Chondrocyte (in vitro differentiated cells): ENCODE measurements at regions not wholly inside any gene's neighbourhood (a gene's known extent, or its start where the extent isn't known, plus 50 kb on each side); places are given as distances from the start of the nearest gene placed in this dataset.

ENCODE experiments used
- DNase-seq: peaks from one replicate; pipeline ENCODE4 v3.0.0; 2021; ENCODE audit warnings: mixed read lengths, low spot score
- H3K27ac Mint-ChIP-seq: one replicate; pipeline ENCODE4 v1.8.0; 2021; ENCODE audit warnings: mild to moderate bottlenecking, moderate library complexity, mixed read lengths; ENCODE audit not compliant: unreplicated experiment
- H3K27me3 Mint-ChIP-seq: 2 replicates; pipeline ENCODE4 v1.8.0; 2021; ENCODE audit warnings: low read depth, mixed read lengths
- H3K36me3 Mint-ChIP-seq: 2 replicates; pipeline ENCODE4 v1.8.0; 2021; ENCODE audit warnings: low read depth, mixed read lengths
- H3K4me1 Mint-ChIP-seq: 2 replicates; pipeline ENCODE4 v1.8.0; 2021; ENCODE audit warnings: low read depth, mild to moderate bottlenecking, mixed read lengths
- H3K4me3 Mint-ChIP-seq: one replicate; pipeline ENCODE4 v1.8.0; 2021; ENCODE audit warnings: mild to moderate bottlenecking, moderate library complexity, mixed read lengths; ENCODE audit not compliant: unreplicated experiment
- H3K9me3 Mint-ChIP-seq: 2 replicates; pipeline ENCODE4 v1.8.0; 2021; ENCODE audit warnings: low read depth, mixed read lengths
- TF ChIP-seq, protein P1 (sequence below): fragments of 200-600 bp; sonication (generic); IDR thresholded peaks from 2 replicates; pipeline ENCODE4 v1.5.0; 2021; ENCODE audit warnings: antibody characterized with exemption, mild to moderate bottlenecking, moderate library complexity

DNA sequence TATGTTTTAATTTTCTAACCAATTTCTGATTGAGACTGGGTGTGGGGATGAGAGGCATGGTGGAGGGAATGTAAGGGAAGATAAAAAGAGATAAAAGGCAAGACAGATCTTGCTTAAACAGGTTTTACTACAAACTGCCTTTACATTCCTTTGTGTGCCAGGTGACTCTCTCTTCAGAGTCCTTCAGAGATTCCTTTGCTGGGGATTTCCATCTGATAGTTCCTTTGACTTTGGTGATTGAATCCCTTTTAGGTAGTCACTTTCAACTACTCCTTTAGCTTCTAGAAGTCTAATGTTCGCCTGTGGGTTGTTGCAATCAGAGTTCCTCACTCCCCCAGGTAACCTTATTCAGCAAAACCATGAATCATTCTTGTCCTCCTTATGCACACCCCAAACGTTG, 283.3 kb upstream of the MANEA start:
- Mint-ChIP-seq H3K4me1 (no peaks in the 10 kb centered on the region), H3K27me3 (peaks cover 8% of the 10 kb centered on the region)

DNA sequence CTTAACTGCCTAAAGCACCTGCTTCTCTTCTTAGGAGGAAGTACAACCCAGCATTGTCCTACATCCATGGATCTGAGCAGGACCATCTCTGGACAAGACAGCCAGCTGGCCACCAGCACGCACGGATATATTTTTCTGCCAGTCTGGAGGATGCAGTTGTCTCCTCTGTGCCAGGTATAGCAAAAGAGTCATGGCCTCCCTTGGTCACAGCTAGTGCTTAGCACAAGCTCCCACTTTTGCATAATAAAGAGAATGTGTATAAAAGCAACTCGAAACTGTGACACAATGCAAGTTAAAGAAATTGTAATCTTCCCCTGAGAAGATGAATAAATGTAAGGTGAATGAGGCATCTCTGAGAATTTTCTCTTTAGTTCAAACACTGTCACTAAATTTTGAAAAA, 267.8 kb upstream of the MANEA start:
- Mint-ChIP-seq H3K27me3 (peaks cover 13% of the 10 kb centered on the region), H3K9me3 (no peaks in the 10 kb centered on the region), H3K27ac (no peak overlapping the region), H3K36me3 (no peaks in the 10 kb centered on the region), H3K4me1 (no peaks in the 10 kb centered on the region), H3K4me3 (no peak overlapping the region)
- no peak for DNase-seq
- TF ChIP-seq, protein P1, sequence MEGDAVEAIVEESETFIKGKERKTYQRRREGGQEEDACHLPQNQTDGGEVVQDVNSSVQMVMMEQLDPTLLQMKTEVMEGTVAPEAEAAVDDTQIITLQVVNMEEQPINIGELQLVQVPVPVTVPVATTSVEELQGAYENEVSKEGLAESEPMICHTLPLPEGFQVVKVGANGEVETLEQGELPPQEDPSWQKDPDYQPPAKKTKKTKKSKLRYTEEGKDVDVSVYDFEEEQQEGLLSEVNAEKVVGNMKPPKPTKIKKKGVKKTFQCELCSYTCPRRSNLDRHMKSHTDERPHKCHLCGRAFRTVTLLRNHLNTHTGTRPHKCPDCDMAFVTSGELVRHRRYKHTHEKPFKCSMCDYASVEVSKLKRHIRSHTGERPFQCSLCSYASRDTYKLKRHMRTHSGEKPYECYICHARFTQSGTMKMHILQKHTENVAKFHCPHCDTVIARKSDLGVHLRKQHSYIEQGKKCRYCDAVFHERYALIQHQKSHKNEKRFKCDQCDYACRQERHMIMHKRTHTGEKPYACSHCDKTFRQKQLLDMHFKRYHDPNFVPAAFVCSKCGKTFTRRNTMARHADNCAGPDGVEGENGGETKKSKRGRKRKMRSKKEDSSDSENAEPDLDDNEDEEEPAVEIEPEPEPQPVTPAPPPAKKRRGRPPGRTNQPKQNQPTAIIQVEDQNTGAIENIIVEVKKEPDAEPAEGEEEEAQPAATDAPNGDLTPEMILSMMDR: no peak

More for the DNA sequence above, 283.3 kb upstream of the MANEA start:
- no peaks in the 10 kb centered on the region for H3K36me3 Mint-ChIP-seq
- TF ChIP-seq, protein P1: no peak
- DNase-seq: no peak
- no peak overlapping the region for H3K4me3 Mint-ChIP-seq
- no peaks in the 10 kb centered on the region for H3K9me3 Mint-ChIP-seq
- H3K27ac Mint-ChIP-seq: no peak overlapping the region

DNA sequence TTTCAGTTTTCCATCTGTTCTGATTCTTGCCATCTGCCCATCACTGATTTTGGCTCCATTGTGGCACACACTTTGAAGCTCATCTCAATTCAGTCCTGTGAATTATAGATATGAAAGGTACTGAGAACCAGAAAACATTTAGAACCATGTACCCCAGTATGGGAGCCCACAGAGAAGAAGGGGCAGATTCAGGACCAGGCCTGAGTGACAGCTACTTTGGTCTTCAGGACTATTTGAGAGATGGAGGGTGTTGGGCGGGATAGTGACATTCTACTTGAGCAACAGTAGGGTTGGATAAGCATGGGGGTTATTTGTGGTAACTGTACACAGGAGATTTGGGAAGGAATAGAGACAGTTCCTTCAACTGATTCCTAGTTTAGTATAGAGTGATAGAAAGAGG, 259.2 kb upstream of the MANEA start:
- TF ChIP-seq, protein P1: no peak
- H3K36me3 Mint-ChIP-seq: no peaks in the 10 kb centered on the region
- H3K27ac Mint-ChIP-seq: no peak overlapping the region
- peaks cover 13% of the 10 kb centered on the region for H3K27me3 Mint-ChIP-seq
- no peaks in the 10 kb centered on the region for H3K9me3 Mint-ChIP-seq
- no peak overlapping the region for H3K4me3 Mint-ChIP-seq
- DNase-seq: no peak
- no peaks in the 10 kb centered on the region for H3K4me1 Mint-ChIP-seq

DNA sequence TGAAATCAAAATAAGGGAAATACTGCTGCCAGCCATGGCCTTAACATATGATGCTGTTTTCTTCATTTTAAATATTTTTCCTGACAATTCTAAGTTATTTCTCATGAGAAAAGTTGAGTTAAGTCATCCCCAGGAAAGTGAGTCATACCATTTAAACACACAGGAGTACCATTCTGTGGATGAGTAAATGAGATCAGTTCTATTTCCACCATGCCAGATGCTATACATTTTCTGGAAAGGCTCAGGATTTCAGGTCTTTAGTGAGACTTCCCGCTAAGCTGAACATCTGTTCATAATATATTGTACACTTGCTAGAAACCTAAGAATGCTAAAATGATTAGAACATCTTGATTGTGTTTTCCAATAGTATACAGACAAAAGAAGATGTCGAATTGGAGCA, 256.2 kb upstream of the MANEA start:
- Mint-ChIP-seq H3K9me3 (no peaks in the 10 kb centered on the region), H3K27ac (no peak overlapping the region), H3K4me3 (no peak overlapping the region), H3K27me3 (peaks cover 11% of the 10 kb centered on the region), H3K36me3 (no peaks in the 10 kb centered on the region), H3K4me1 (no peaks in the 10 kb centered on the region)
- TF ChIP-seq, protein P1: no peak
- no peak for DNase-seq

DNA sequence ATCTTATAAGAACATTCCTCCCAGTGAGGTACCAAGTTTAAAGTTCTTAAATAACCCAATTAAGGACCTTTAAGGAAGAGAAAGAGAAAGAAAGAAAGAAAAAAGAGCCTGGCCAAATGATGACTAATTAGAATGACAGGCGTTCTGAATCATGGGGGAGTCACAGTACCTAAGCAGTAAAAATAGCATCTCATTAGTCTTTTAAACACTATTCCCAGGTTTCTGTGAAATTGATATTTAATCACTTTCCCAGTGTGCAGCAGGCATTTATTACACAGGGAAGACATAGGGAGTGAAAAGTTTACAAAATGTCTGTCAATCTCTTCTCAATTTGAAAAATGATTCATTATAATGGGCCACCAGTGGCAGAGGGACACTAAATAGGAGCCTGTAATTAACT, 251.4 kb upstream of the MANEA start:
- Mint-ChIP-seq H3K9me3 (no peaks in the 10 kb centered on the region), H3K4me1 (no peaks in the 10 kb centered on the region), H3K27me3 (peaks cover 2% of the 10 kb centered on the region), H3K27ac (no peak overlapping the region), H3K36me3 (no peaks in the 10 kb centered on the region), H3K4me3 (no peak overlapping the region)
- no peak for DNase-seq
- TF ChIP-seq, protein P1: no peak
